Astrocyte (in vitro differentiated cells and primary cell): ENCODE measurements at regions not wholly inside any gene's neighbourhood (a gene's known extent, or its start where the extent isn't known, plus 50 kb on each side); places are given as distances from the start of the nearest gene placed in this dataset.

Experiments used
- DNase-seq: peaks from one replicate; pipeline ENCODE4 v3.0.0-alpha.2; 2010; ENCODE audit warnings: low read depth
- FAIRE-seq: peaks from 2 replicates; lab custom pipeline; 2011; peaks lifted over from hg19 to GRCh38; lab: Jason Lieb, UNC
- H2AFZ ChIP-seq: 2 replicates; pipeline ENCODE4 v1.6.0; 2012; ENCODE audit warnings: low read depth, low read length, inconsistent platforms
- H3K27ac ChIP-seq: 2 replicates; pipeline ENCODE4 v1.5.1; 2011; ENCODE audit warnings: low read depth, low read length, inconsistent platforms
- H3K27me3 ChIP-seq: 2 replicates; pipeline ENCODE4 v1.6.0; 2011; ENCODE audit warnings: low read length, inconsistent platforms; ENCODE audit not compliant: insufficient read depth
- H3K36me3 ChIP-seq: 2 replicates; pipeline ENCODE4 v1.5.1; 2011; ENCODE audit warnings: low read length, inconsistent platforms; ENCODE audit not compliant: insufficient read depth
- H3K4me1 ChIP-seq: 2 replicates; pipeline ENCODE4 v1.5.1; 2011; ENCODE audit warnings: low read length, inconsistent platforms; ENCODE audit not compliant: insufficient read depth
- H3K4me2 ChIP-seq: 2 replicates; pipeline ENCODE4 v1.6.0; 2012; ENCODE audit warnings: low read length, inconsistent platforms
- H3K4me3 ChIP-seq: 2 replicates; pipeline ENCODE4 v1.5.1; 2011; ENCODE audit warnings: low read depth, mild to moderate bottlenecking, low read length, inconsistent platforms; ENCODE audit not compliant: insufficient read depth
- H3K79me2 ChIP-seq: 2 replicates; pipeline ENCODE4 v1.6.0; 2012; ENCODE audit warnings: mild to moderate bottlenecking, low read length, inconsistent platforms; ENCODE audit not compliant: insufficient read depth
- H3K9ac ChIP-seq: 2 replicates; pipeline ENCODE4 v1.6.0; 2012; ENCODE audit warnings: mild to moderate bottlenecking, low read length, inconsistent platforms
- H3K9me3 ChIP-seq: 2 replicates; pipeline ENCODE4 v1.5.1; 2012; ENCODE audit warnings: low read depth, mild to moderate bottlenecking, low read length, inconsistent platforms; ENCODE audit not compliant: insufficient read depth
- H4K20me1 ChIP-seq: 2 replicates; pipeline ENCODE4 v1.6.0; 2012; ENCODE audit warnings: low read length, inconsistent platforms; ENCODE audit not compliant: insufficient read depth
- H3K27ac Mint-ChIP-seq: one replicate; pipeline ENCODE4 v1.8.0; 2021; ENCODE audit warnings: mild to moderate bottlenecking, mixed read lengths; ENCODE audit not compliant: unreplicated experiment
- H3K27me3 Mint-ChIP-seq: one replicate; pipeline ENCODE4 v1.8.0; 2021; ENCODE audit warnings: low read depth, mixed read lengths; ENCODE audit not compliant: unreplicated experiment
- H3K36me3 Mint-ChIP-seq: one replicate; pipeline ENCODE4 v1.8.0; 2021; ENCODE audit warnings: low read depth, mixed read lengths; ENCODE audit not compliant: unreplicated experiment
- H3K4me1 Mint-ChIP-seq: one replicate; pipeline ENCODE4 v1.8.0; 2021; ENCODE audit warnings: low read depth, mixed read lengths; ENCODE audit not compliant: unreplicated experiment
- H3K4me3 Mint-ChIP-seq: one replicate; pipeline ENCODE4 v1.8.0; 2021; ENCODE audit warnings: mild to moderate bottlenecking, moderate library complexity, mixed read lengths; ENCODE audit not compliant: unreplicated experiment
- H3K9me3 Mint-ChIP-seq: one replicate; pipeline ENCODE4 v1.8.0; 2021; ENCODE audit warnings: mild to moderate bottlenecking, mixed read lengths; ENCODE audit not compliant: unreplicated experiment
- EZH2 ChIP-seq: IDR thresholded peaks from 2 replicates; pipeline ENCODE4 v1.6.1; 2012; ENCODE audit warnings: mild to moderate bottlenecking, low read length, inconsistent platforms; ENCODE audit not compliant: insufficient read depth
- TF ChIP-seq, protein P1 (sequence below): IDR thresholded peaks from 2 replicates; pipeline ENCODE4 v1.5.1; 2011; ENCODE audit warnings: low read depth, mild to moderate bottlenecking, inconsistent platforms, low read length, moderate library complexity; ENCODE audit not compliant: insufficient read depth

DNA sequence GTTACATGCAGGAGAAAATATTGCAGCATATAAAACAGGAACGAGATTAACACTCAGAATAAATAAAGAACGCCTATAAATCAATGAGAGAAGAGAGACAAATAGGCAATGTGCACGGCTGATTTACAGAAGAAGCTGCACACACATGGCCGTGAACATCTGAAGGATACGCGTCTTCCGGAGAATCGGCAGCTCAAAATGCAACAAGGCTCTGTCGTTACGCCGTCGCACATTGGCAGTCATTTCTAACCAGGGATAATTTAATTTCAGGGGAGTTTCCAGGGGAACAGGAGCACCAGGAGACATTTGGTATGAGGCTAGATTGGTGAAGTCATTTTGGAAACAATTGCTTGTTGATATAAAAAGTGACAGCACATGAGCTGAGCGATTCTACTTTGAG, 745.2 kb downstream of the BRD1 start:
- H3K4me3 Mint-ChIP-seq, result no peak overlapping the region
- Histone ChIP-seq H3K9me3 (peaks cover 4% of the 10 kb centered on the region), H4K20me1 (no peaks in the 10 kb centered on the region), H3K4me2 (no peak overlapping the region), H3K4me3 (no peak overlapping the region), H3K9ac (no peak overlapping the region), H3K4me1 (no peaks in the 10 kb centered on the region), H3K79me2 (no peaks in the 10 kb centered on the region), H3K27me3 (no peaks in the 10 kb centered on the region), H3K36me3 (no peaks in the 10 kb centered on the region), H2AFZ (no peak overlapping the region), H3K27ac (no peak overlapping the region)
- H3K27me3 Mint-ChIP-seq, result peaks cover 48% of the 10 kb centered on the region
- no peaks in the 10 kb centered on the region for H3K4me1 Mint-ChIP-seq
- TF ChIP-seq EZH2, result no peak
- TF ChIP-seq, protein P1, sequence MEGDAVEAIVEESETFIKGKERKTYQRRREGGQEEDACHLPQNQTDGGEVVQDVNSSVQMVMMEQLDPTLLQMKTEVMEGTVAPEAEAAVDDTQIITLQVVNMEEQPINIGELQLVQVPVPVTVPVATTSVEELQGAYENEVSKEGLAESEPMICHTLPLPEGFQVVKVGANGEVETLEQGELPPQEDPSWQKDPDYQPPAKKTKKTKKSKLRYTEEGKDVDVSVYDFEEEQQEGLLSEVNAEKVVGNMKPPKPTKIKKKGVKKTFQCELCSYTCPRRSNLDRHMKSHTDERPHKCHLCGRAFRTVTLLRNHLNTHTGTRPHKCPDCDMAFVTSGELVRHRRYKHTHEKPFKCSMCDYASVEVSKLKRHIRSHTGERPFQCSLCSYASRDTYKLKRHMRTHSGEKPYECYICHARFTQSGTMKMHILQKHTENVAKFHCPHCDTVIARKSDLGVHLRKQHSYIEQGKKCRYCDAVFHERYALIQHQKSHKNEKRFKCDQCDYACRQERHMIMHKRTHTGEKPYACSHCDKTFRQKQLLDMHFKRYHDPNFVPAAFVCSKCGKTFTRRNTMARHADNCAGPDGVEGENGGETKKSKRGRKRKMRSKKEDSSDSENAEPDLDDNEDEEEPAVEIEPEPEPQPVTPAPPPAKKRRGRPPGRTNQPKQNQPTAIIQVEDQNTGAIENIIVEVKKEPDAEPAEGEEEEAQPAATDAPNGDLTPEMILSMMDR, result no peak
- H3K9me3 Mint-ChIP-seq, result no peaks in the 10 kb centered on the region
- no peak for FAIRE-seq
- H3K36me3 Mint-ChIP-seq, result no peaks in the 10 kb centered on the region
- H3K27ac Mint-ChIP-seq, result no peak overlapping the region
- DNase-seq, result no peak

DNA sequence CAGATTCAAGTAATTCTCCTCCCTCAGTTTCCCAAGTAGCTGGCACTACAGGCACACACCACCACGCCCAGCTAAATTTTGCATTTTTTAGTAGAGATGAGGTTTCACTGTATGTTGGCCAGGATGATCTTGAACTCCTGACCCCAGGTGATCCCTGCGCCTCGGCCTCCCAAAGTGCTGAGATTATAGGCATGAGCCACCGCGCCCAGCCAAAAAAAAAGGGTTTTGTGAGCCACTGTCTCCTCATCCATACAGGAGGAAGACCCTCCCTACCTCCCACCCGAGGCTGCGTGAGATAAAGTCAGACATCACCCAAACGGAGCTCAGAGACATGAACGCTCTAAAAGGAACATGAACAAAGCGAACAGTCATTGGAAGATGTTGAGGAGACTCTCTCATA, 745.7 kb downstream of the BRD1 start:
- Mint-ChIP-seq H3K9me3 (no peaks in the 10 kb centered on the region), H3K4me3 (no peak overlapping the region), H3K27ac (no peak overlapping the region), H3K4me1 (no peaks in the 10 kb centered on the region), H3K27me3 (peaks cover 43% of the 10 kb centered on the region), H3K36me3 (no peaks in the 10 kb centered on the region)
- no peaks in the 10 kb centered on the region for H3K4me1 ChIP-seq
- DNase-seq (no peak), FAIRE-seq (no peak)
- no peak overlapping the region for H3K27ac ChIP-seq
- H3K4me3 ChIP-seq, result no peak overlapping the region
- no peak overlapping the region for H3K4me2 ChIP-seq
- TF ChIP-seq EZH2, result no peak
- TF ChIP-seq, protein P1, result no peak
- H4K20me1 ChIP-seq, result no peaks in the 10 kb centered on the region
- H2AFZ ChIP-seq, result no peak overlapping the region
- peaks cover 4% of the 10 kb centered on the region for H3K9me3 ChIP-seq
- no peaks in the 10 kb centered on the region for H3K27me3 ChIP-seq
- no peaks in the 10 kb centered on the region for H3K79me2 ChIP-seq
- no peaks in the 10 kb centered on the region for H3K36me3 ChIP-seq
- no peak overlapping the region for H3K9ac ChIP-seq

DNA sequence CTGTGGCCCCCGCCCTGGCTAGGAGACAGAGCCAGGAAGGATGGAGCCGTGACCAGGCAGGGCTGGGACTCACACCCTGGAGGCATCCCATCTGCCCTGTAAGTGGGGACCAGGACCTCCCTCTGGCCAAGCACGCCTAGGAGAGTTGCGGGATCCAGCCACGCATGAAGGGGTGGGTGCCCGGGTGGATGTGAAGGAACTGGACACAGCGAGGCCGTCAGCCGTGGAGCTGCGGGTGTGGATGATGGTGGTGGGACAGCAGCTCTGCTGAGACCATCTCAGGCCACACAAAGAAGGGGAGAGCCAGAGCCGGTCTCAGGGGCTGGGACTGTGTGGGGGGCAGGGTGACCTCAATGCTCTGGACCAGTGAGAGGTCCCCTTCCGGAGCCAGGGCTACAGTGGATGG, 746.4 kb downstream of the BRD1 start:
- peaks cover 42% of the 10 kb centered on the region for H3K27me3 Mint-ChIP-seq
- Histone ChIP-seq H4K20me1 (no peaks in the 10 kb centered on the region), H3K79me2 (no peaks in the 10 kb centered on the region), H3K27ac (no peak overlapping the region), H3K36me3 (no peaks in the 10 kb centered on the region), H3K9me3 (peaks cover 4% of the 10 kb centered on the region), H2AFZ (no peak overlapping the region), H3K4me3 (no peak overlapping the region), H3K4me1 (no peaks in the 10 kb centered on the region), H3K4me2 (no peak overlapping the region), H3K27me3 (no peaks in the 10 kb centered on the region), H3K9ac (no peak overlapping the region)
- no peak overlapping the region for H3K4me3 Mint-ChIP-seq
- DNase-seq (no peak), FAIRE-seq (no peak)
- no peak for TF ChIP-seq EZH2
- TF ChIP-seq, protein P1, result no peak
- H3K9me3 Mint-ChIP-seq, result no peaks in the 10 kb centered on the region
- no peaks in the 10 kb centered on the region for H3K36me3 Mint-ChIP-seq
- no peak overlapping the region for H3K27ac Mint-ChIP-seq
- H3K4me1 Mint-ChIP-seq, result no peaks in the 10 kb centered on the region
